RPMI7951 (cell line): ENCODE measurements at regions not wholly inside any gene's neighbourhood (a gene's known extent, or its start where the extent isn't known, plus 50 kb on each side); places are given as distances from the start of the nearest gene placed in this dataset.
A peak's percentile ranks its signal among the peaks of the same experiment; 100 is the strongest.

Experiments used
- DNase-seq: peaks from one replicate; pipeline ENCODE4 v3.0.0-alpha.2; 2012; ENCODE audit warnings: low read depth

- DNase-seq = no peak
These were observed 176.3 kb upstream of the TCERG1L start for GRCh38 chr10:131487822-131488221.

GRCh38 chr10:131490991-131491594 lies 179.6 kb upstream of the TCERG1L start:
- no peak for DNase-seq

- no peak for DNase-seq
These were observed 180.8 kb upstream of the TCERG1L start for GRCh38 chr10:131492211-131492857.

- DNase-seq = no peak
These were observed 181.9 kb upstream of the TCERG1L start for GRCh38 chr10:131493432-131493831.

DNA sequence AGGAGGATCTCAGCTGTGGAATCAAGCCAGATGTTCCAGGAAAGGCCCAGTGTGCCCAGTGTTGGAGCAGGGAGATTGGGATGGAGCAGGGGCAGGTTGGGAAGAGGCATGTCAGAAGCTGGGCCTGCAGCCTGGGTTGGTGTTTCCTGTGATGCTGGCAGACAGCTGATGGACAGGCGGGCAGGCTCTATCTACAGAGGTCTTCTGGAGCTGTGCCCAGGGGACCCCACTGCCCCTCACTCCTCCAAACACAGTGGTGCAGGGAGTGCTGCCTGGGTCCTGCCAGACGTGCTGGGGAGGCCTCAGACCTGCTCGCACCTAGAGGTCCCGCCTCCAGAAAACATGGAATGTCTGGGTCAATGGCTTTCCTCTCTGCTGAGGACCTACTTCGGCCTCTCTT lies 182.9 kb upstream of the TCERG1L start:
- DNase-seq = no peak

GRCh38 chr10:131495224-131495623 lies 183.7 kb upstream of the TCERG1L start:
- no peak for DNase-seq

DNA sequence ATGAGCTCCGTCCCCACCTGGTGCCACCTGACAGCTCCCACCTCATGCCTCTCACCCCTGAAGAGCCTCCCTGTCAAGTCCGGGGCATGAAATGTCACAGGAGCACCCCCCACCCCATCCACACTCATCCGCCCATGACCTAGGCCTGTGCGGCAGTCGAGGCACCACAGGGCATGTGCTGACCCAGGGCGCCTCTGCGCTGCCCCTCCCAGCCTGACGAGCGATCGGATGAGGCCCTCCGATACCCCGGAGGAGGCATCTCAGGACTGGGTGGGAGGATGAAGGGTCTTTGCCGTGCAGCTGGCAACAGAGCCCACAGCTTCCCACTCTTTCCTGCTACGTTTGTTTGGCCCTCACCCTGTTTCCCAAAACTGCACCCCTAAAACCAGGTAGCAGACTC lies 184.4 kb upstream of the TCERG1L start:
- DNase-seq = no peak

GRCh38 chr10:131496351-131497052 lies 185.0 kb upstream of the TCERG1L start:
- no peak for DNase-seq

DNA sequence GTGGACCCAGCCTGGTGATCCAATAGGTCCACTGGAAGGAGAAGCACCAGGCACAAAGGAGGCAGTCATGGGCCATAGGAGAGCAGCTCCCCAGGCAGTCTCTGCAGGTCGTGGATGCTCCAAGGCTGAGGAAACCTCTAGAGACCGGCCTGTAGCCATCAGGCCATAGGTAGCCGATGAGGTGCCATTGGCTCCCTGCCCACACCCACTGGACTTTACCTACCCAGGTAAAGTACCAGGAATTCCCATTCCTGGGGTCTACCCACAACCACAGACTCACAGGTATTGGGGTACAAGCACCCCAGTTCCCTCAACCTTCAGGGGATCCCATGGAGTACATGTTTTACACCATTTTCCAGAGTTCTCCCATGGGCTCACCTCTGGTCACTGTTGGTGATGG lies 188.0 kb upstream of the TCERG1L start:
- DNase-seq = no peak

DNA sequence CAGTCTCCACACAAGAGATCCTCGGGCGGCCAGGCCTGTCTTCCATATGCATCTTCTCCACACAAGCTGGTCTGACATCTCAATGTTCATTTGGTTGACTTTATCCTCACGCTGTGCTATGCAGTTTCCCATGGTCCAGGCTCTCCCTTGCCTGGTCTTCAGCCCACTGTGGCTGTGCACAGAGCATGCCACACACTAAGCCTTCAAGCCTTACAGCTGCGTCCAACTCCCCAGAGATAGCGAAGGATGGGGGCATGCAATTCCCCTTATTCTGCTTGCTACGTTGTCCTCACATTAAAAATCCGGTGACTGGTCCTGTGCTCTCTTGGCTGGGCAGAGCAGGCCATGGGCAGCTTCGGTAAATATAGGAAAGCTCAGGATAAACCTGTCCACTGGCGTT lies 188.7 kb upstream of the TCERG1L start:
- DNase-seq = no peak

DNA sequence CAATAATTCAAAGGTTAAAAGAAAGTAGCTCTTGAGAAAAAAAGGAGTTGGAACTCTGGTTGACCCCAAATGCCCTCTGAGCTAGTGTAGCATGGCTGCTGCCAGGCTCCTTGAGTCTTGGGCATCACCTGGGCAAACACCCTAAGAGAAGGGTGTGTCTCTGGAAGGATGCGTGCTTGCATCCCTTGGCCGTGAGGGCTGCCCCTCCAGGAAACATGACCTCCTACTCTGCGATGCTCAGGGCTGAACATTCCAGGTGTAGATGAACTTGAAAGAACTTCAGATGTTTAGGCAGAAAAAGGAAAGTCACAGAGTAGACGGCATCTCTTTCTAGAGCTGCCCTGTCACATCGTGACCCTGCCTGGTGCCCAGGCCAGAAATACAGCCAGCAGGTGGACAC lies 189.4 kb upstream of the TCERG1L start:
- DNase-seq = no peak

- no peak for DNase-seq
These were observed 192.5 kb upstream of the TCERG1L start for GRCh38 chr10:131503992-131504391.

GRCh38 chr10:131511391-131511790 lies 199.9 kb upstream of the TCERG1L start:
- peak; percentile 1 for DNase-seq

DNA sequence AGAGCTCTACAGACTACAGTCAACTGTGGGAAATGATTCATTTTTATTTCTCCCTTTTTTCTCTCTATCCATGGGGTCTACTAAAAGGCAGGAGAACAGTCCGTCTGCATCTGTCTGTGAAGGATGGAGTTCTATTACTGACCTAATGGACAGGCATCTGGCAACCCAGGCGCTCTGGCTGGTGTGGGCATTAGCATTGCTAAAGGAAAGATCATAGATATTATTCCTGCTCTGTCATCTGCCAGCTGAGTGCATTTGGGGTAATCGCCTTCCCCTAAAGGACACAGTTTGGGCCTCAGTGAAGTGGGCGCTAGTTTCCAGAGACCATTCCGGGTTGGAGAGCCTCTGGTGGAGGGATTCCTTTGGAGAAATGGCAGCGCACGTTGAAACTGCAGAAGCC lies 201.3 kb upstream of the TCERG1L start:
- no peak for DNase-seq

- peak; percentile 2 for DNase-seq
These were observed 201.9 kb upstream of the TCERG1L start for GRCh38 chr10:131513445-131513844.

GRCh38 chr10:131513901-131514300 lies 202.4 kb upstream of the TCERG1L start:
- no peak for DNase-seq

DNA sequence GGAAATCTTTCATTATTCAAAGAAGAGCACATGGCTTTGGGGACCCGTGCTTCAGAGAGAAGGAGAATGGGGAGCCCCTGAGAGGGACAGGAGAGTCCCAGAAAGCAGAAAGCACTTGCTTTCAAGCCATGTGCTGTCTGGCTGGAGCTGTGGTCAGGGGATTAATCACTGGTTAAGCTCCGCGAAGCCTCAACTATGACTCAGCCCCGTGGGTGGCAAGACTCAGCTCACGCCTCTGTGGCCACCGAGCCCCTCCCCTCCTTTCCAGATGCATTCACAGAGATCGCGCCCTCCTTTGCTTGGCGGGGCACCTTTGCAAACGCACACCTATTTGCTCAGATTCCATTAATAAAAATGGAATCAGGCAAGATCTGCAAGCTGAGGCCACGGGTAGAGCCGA lies 202.9 kb upstream of the TCERG1L start:
- peak; percentile 47 for DNase-seq

- DNase-seq = no peak
These were observed 204.8 kb upstream of the TCERG1L start for GRCh38 chr10:131516285-131516684.

DNA sequence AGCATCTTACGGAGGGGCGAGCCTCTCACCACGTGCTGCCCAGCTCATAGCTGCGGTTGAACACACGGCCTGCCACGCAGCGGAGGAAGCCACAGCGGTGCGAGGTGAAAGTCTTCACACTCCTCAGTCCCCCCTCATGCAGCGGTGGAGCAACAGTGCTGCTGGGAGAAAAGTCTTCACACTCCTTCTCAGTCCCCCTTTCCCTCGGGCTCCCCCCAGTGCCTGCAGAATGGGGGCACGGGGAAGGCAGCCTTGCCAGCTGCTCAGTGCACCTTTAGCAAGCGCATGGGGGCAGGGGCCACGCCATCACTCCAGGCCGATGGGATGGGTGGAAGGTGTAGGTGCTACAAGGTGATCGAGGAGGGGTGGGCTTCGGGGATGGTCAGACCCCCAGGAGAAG lies 206.3 kb upstream of the TCERG1L start:
- DNase-seq = no peak

DNA sequence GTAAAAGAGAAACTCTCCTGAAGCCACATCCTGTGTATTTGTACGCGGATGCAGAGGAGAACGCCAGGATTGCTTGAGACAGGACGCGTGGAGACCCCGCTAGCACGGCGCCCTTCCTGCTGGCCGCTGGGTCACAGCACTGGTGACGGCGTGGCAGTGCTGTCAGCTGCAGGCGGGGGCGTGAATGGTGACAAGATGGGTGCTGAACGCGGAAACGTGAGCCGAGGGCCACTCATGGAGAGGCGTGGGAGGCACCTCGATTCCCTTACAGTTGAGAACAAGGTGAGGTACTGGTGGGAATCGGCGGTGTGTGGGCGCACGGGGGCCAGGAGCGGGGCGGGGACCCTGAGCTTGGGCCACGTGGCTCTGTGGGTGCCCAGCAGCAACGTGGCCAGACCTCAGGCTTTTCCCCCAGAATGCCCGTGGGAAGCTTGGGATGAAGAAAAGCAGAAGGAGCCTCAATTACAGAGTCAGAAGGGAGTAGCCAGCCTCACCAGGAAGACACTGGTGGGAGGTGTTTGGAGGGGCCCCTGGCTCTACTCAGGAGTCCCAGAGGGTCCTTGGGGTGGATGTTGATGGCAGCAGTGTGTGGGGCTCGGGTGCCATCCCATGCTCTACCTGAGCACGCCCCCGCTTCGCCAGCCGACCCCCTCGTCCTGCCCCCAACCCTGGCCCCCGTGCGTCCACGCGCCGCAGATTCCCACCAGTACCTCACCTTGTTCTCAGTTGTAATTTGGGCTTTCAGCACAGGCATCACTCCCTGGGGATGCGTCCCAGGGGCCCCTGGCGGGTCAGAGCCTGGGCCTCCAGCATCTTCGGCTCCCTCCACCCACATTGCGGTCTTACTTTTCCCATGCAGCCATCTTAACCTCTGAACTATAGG lies 208.4 kb upstream of the TCERG1L start:
- no peak for DNase-seq

DNA sequence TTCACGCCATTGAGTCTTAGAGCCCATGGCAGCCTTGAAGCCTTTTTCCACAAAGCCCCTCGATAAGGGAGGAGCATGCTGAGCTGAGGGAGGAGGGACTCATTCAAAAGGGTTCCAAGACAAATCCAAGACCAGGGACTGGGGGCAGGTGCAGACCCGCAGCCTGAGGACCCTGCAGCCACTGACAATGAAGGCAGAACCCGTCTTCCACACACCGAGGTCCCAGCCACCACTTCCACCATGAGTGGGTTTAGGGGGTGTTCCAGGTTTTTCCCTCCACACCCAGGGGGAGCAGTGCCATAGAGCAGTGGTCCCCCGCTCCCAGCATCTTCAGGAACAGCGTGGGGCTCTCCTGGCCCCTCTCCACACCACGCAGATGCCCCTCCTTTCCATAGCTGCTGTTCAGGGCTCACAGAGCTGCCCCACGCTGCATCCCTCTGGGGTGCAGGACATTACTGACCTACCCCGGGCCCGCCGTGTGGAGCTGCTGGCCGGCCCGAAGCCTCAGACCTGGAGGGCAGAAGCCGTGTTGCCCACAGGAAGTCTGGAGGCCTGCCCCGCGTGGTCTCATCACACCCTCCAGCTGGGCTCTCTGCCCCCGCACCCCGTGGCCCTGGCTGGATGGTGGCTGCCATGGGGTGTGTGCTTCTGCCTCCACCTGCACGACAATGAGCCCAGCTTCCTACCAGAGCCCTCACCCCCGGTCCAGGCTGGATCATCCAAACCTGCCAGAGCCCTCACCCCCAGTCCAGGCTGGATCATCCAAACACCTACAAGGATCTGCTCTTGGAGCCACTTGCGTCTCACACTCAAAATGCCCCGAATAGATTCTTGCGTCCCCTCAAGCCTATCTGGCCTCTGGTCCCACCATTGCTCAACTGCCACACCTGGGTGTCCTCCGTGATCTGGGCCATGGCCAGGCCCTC lies 220.0 kb upstream of the TCERG1L start:
- DNase-seq = no peak
